ENCODE measurements at regions not wholly inside any gene's neighbourhood (a gene's known extent, or its start where the extent isn't known, plus 50 kb on each side); places are given as distances from the start of the nearest gene placed in this dataset.

GRCh38 chr2:217689053-217689452 lies 313.7 kb downstream of the TNS1 start:
- no peak for ATAC-seq

GRCh38 chr2:217688494-217688893 lies 314.3 kb downstream of the TNS1 start:
- DNase-seq: no peak
- no peak for ATAC-seq

More at GRCh38 chr2:217689053-217689452, 313.7 kb downstream of the TNS1 start:
- DNase-seq: no peak

GRCh38 chr2:217687771-217688170 lies 315.0 kb downstream of the TNS1 start:
- ATAC-seq (no peak), DNase-seq (no peak)

DNA sequence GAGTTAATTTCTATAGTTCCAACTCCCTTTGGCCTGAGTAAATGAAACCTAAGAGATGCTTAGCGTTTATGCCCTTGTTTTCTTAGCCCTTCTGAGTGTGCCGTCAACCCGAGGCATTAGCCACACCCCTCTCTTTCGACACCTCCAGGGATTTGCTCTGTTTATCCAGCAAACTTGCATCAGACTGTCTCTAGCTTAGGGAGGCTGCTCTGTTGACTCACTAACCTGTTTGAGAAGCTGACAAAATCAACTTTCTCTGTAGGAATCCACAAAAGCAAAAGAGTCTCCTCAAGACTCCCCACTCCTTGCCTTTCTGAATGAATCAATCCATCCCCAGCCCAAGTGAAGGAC lies 317.6 kb downstream of the TNS1 start:
- ATAC-seq (no peak), DNase-seq (no peak)

GRCh38 chr2:217684431-217685254 lies 318.2 kb downstream of the TNS1 start:
- no peak for ATAC-seq

DNA sequence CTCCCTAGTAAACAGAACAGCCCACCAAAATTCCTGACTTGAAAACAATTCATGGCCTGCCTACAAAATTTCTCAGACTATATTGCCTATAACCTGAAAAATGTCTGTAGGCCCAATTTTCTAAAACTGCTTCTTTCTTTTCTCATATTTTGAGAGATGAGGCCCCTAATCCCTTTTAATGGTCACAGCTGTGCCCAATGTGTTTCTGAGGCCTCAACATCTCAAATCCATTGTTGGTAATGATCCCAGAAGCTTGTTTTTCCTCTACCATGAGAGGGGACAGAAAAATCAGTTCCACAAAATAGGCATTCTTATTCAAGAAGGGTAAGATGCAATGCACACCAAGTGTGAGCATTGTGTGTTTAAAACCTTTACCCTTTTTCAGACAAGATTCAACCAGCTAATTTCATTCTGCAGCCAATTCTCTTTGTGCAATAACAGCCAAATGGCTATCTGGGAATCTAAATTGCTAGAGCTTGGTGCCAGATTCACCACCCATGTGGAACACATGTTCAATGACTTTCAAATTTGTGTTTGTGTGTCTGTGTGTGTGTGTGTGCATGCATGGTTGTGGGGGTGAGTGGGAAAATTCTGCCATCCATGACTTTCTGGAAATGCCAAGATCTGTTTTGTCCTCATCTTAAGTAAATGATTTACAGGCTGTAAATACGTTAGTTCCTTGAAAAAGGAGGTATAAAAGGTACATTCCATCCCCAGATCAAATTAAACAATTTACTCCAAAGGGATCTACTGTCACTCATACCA lies 319.5 kb downstream of the TNS1 start:
- no peak for ATAC-seq
- DNase-seq: no peak

More at GRCh38 chr2:217684431-217685254, 318.2 kb downstream of the TNS1 start:
- no peak for DNase-seq

- DNase-seq (no peak), ATAC-seq (no peak)
These were observed 321.0 kb downstream of the TNS1 start for GRCh38 chr2:217681791-217682190.

GRCh38 chr2:217680381-217680780 lies 322.4 kb downstream of the TNS1 start:
- ATAC-seq (no peak), DNase-seq (no peak)

DNA sequence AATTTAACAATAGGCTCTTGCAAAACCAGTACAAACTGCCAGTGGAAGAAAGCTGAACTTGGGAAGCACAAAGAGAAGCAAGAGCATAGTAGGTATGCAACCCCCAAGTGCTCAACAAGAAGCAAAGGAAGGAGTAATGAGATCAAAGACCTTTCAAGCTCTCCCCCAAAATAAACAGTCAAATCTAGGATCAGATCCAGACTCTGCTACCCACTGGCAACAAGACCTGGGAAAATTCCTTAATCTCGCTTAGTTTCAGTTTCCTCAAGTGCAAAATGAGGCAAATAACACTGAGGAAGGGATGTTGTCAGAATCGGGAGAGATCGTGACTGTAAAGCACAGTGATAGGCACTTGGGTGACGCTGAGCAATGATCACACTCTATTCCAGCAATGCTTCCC lies 329.2 kb downstream of the TNS1 start:
- no peak for DNase-seq
- no peak for ATAC-seq

GRCh38 chr2:217672472-217672871 lies 330.3 kb downstream of the TNS1 start:
- ATAC-seq (no peak), DNase-seq (no peak)

- DNase-seq: no peak
- no peak for ATAC-seq
These were observed 330.9 kb downstream of the TNS1 start for GRCh38 chr2:217671871-217672270.

DNA sequence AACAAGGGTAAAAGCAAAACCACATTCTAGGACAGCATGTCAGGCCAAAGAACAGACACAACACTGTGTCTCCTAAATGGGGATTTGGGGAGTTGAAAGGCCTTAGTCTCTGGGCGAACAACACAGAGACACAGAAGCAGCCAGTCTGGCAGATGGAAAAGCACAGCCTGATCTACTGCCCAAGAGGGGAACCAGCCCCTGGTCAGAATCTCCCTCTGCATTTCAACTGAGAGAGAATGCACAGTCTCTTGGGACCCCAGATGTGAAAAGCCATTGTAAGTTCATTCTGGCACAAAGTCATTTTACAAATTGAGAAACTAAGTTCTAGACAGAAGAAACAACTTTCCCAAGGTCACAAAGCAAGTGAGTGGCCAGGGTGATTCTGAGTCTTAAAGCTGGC lies 331.7 kb downstream of the TNS1 start:
- ATAC-seq: no peak
- no peak for DNase-seq

DNA sequence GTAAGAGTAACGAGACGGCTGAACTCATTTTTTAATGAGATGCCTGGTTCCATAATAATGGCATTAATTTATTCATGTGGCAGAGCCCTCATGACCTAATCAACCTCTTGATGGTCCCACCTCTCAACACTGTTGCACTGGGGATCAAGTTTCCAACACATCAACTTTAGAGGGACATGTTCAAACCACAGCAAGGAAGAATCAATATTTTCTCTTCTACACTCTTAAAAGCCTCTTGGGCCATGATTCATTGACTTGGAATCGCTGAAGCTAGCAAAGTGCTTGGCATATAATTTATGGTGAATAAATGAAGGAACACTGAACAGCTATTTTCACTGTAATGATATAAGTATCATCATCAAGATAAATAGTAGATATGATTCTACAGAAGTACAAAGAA lies 333.0 kb downstream of the TNS1 start:
- no peak for ATAC-seq
- no peak for DNase-seq

- ATAC-seq (no peak), DNase-seq (no peak)
These were observed 335.3 kb downstream of the TNS1 start for GRCh38 chr2:217667512-217667911.

GRCh38 chr2:217667035-217667434 lies 335.8 kb downstream of the TNS1 start:
- no peak for DNase-seq
- no peak for ATAC-seq

DNA sequence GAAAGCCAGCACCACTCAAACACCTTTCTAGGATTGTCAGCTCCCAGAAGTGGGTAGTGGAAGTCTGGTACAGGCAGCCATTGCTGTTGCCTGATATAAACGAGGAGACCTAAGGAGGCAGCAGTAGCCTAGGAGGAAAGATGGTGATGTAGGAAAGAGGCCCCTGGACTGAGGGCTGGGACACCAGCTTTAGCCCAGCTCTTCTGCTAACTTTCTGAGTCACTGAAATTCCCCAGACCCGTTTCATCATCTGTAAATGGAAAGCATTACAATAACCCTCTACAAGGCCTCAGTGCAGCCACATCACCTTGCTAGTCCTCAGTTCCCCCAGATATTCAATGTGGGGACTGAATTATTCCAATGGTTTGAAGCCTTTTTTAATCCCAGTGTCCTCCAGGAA lies 336.5 kb downstream of the TNS1 start:
- DNase-seq: peak; percentile 9
- peak; percentile 89 for ATAC-seq

- ATAC-seq: no peak
- DNase-seq: no peak
These were observed 338.0 kb downstream of the TNS1 start for GRCh38 chr2:217664761-217665160.

GRCh38 chr2:217662984-217663602 lies 339.7 kb downstream of the TNS1 start:
- DNase-seq: no peak
- ATAC-seq: no peak

GRCh38 chr2:217661378-217661777 lies 341.4 kb downstream of the TNS1 start:
- no peak for ATAC-seq
- DNase-seq: no peak

DNA sequence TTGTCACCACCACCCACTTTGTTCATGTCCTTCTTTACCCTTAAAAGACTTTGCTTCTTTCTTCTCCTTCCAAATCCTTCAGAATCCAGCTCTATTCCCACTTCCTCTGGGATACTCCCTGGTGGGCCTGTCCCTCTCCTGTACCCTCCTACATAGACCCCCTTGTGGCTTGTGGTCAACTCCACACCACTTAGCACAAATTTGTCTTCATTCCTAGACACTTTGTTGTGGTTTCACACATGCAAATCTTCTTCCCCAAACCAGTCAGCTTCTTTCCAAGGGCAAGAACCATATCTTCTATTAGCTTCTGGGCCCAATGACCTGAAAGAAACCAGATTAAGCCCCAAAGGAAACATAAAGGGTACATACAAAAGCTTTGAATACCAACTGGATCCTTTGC lies 342.4 kb downstream of the TNS1 start:
- ATAC-seq (peak; percentile 47), DNase-seq (peak; percentile 28)

- no peak for ATAC-seq
- no peak for DNase-seq
These were observed 344.0 kb downstream of the TNS1 start for GRCh38 chr2:217658806-217659205.

DNA sequence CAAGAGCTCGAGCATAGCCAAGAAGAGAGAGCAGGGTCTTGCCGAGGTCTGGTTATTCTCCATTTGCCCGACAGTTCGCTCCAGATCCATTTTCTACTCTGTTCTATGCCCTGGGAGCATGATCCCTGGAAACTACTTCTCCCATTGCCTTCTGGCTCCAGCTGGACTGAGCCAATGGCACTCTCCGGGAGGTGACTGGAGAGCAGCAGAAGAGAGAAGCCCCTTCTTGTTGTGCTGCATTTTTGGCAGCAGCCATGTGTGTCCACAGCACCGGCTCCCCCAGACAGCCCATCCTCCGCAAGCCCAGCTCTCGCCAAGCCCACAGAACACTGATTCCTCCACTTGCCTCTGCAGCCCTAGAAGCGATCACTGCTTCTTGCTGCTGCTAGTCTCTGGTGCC lies 345.5 kb downstream of the TNS1 start:
- DNase-seq (no peak), ATAC-seq (no peak)

- ATAC-seq (no peak), DNase-seq (no peak)
These were observed 346.5 kb downstream of the TNS1 start for GRCh38 chr2:217656316-217656715.
